GF-D8 (cell line): ENCODE measurements at regions not wholly inside any gene's neighbourhood (a gene's known extent, or its start where the extent isn't known, plus 50 kb on each side); places are given as distances from the start of the nearest gene placed in this dataset.

Experiments
- DNase-seq: peaks from one replicate; lab custom pipeline; 2025; lab: John Stamatoyannopoulos, UW

DNA sequence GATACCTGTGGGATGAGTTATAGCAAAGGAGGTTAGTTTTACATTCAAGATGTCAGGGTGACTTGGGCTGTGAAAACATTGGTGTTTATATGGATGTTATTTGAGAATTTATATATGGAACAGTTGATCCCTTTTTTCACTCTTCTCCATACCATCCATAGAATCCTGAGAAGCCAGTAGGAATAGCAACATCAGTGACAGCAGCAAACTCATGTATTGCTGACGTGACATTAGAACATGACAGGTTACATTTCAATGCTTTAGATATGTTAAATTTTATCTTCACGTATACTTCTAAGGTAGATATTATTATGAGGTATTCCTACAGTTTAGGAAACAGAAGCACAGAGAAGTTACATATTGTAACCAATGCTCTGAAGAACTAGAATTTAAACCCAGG, 745.2 kb upstream of the GCFC2 start:
- no peak for DNase-seq

GRCh38 chr2:76450024-76450475, 739.3 kb upstream of the GCFC2 start:
- no peak for DNase-seq

DNA sequence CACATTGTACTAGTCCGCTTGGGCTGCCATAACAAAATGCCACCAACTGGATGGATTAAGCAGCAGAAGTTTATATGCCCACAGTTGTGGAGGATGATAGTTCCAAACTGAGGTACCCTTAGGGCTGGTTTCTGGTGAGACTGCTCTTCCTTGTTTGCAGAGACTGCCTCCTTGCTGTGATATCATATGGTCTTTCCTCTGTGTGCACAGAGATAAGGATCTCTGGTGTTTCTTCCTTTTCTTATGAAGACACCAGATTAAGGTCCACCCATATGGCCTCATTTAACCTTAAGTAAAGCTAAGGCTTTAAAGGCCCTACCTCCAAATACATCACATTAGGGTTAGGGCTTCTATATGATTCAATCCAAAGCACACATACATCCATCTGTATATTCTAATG, 738.2 kb upstream of the GCFC2 start:
- DNase-seq, result peak; percentile 30

DNA sequence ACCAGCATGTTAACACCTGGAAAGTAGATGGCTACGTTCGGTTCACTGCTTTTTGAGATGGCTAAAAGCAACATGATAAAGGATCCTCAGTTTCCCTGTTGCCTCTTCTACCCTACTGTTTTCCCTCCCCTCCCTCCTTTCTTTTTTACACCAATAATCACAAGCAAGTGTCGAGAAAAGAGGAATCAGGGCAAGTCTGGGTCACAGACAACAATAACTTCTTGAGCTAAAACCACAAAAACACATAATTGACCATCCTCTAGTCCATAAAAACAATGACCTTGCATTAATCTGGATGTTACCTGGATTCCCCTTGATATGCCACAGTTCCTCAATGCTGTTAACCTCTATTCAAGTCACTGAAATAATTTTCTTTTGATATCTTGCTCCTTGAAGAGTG, 736.6 kb upstream of the GCFC2 start:
- no peak for DNase-seq

GRCh38 chr2:76446872-76447271, 736.2 kb upstream of the GCFC2 start:
- no peak for DNase-seq

GRCh38 chr2:76445880-76446279, 735.2 kb upstream of the GCFC2 start:
- no peak for DNase-seq

DNA sequence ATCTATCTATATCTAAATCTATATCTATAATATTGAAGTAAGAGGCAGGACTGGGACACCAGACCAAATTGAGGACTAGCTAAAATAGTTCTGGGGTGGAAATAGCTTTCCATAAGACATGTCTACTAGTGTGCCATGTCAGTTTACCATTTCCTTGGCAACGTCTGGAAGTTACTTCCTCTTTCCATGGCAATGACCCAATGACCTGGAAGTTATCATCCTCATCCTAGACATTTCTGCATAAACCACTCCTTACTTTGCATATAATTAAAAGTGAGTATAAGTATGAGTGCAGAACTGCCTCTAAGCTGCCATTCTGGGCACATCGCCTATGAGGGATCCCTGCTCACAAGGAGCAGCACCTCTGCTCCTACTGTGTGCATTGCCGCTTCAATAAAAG, 734.0 kb upstream of the GCFC2 start:
- DNase-seq, result no peak

DNA sequence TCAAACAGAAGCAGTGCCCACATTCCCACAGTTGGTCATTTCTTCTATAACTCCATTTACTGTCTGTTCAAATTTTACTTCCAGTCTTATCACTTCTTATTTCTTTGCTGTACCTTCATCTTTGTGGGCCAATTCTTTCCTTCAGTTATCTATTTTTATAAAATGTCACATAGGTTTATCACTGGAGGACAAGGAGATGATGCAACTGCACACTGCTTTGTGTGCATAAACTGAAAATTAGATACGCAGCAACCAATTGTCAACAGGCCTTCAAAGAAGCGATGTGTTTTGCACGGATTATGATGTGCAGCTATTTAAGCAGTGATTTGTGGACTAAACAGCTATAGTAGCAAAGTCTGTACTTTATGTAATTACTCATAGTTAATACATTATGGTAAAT, 726.8 kb upstream of the GCFC2 start:
- no peak for DNase-seq

DNA sequence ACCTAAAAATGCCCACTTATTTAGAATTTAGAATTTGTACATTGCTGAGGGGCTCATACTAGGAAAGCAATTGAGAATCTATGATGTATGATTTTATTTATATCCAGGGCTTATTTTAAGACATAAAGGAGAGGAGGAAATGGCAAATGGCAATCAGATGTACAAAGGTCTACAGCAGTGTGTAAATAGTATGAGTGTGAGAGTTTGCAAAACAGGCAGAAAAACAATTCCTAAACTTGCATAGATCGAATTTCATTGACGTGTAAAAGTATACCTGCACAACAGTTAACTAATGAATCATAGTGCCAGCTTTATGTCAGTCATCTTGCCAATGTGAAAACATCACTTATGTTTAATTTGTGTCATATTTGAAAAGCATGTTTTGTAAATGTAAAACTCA, 718.7 kb upstream of the GCFC2 start:
- no peak for DNase-seq

DNA sequence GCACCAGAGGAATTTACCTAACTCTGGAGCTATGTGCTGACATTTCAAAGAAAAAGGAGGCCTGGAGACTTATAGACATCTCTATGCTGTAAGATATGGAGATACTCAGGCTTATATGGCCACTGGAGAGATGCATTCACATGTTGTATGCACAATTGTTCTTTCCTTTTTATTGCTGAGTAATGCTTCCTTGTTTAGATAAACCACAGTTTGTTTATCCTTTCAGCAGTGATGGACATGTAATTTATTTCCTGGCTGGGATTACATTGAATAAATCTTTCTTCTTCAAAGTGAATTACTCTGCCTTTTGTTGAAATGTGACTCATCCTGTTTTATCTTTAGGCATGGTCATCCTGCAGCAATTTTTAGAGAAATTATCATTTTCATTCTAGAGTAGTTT, 716.7 kb upstream of the GCFC2 start:
- no peak for DNase-seq

GRCh38 chr2:76415821-76416220, 705.1 kb upstream of the GCFC2 start:
- DNase-seq, result no peak

- no peak for DNase-seq
Measured at GRCh38 chr2:76413436-76413835, 702.7 kb upstream of the GCFC2 start.

GRCh38 chr2:76406134-76406855, 695.6 kb upstream of the GCFC2 start:
- DNase-seq, result no peak

GRCh38 chr2:76393356-76393755, 682.6 kb upstream of the GCFC2 start:
- DNase-seq, result no peak

DNA sequence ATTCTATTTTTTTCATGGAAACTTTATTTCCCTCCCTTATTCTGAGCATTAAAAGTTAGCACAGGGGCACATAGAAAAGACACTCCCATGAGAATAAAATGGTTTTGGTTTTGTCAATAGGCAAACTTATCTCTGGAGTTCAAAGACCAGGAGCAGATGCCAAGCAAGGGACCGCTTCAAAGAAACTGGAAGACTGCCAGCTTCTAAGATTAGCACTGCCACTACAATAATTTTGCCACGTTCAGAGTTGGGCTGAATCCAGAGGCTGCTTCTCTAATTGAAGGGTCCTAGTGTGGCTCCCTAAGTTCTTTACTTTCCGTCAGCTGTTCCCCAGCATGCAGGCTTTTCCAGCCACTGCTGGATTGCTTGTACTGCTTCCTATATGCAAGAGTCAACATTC, 681.0 kb upstream of the GCFC2 start:
- DNase-seq, result no peak

DNA sequence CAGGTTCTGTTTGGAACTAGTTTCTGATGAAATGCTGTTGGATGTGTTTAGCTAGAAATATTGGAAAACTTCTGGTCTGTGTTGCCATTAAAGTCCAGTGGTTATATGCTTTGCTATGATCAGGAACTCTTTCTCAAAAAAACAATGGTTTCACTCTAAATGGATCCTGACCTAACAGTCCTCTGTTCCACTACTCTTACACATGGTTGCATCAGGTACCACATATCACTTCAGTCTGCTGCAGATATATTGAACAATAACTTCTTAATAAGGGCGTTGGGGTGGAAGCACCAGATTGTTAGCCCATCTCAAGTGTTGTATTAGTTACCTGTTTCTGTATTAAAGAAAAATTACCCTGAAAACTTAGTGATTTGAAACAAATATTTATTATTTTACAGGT, 676.6 kb upstream of the GCFC2 start:
- DNase-seq, result no peak

DNA sequence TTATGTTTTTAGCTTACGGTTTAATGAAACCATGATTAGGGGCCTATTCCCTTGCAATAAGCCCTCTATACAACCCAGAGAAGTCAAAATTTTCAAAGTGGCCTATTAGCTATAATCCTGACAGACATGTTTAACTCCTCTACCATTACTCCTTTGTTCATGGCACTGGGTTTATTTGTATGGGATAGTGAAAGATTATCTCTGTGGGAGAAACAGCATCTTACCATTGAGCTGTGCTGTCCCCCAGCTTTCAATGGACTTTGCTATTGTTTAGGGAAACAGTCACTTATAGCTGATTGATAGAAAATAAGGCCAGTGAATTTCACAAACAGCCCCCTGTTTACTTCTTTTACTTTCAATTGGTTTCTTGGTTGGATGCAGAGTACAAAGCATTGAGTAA, 675.2 kb upstream of the GCFC2 start:
- no peak for DNase-seq

- DNase-seq, result no peak
Measured at GRCh38 chr2:76381624-76382023, 670.9 kb upstream of the GCFC2 start.

GRCh38 chr2:76378140-76378539, 667.4 kb upstream of the GCFC2 start:
- no peak for DNase-seq

GRCh38 chr2:76341439-76341838, 630.7 kb upstream of the GCFC2 start:
- DNase-seq, result no peak

DNA sequence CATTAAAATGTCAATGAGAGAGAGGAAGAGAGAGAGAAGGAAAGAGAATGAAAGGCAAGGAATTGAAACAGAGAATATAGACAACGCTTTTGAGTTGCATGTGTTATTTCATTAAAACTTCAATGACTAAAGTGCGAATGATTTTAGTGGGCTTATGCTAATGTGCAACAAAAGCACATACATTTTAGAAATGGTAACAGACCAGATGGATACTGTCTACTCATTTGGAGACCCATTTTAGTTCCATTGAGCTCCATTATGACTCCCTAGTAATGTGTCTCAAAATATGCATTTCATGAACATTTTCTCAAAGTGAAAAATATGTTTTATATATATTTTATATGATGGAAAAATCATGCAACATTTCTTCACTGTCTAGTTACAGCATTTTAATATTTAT, 622.2 kb upstream of the GCFC2 start:
- DNase-seq, result no peak

- DNase-seq, result no peak
Measured at GRCh38 chr2:76330865-76331264, 620.1 kb upstream of the GCFC2 start.

DNA sequence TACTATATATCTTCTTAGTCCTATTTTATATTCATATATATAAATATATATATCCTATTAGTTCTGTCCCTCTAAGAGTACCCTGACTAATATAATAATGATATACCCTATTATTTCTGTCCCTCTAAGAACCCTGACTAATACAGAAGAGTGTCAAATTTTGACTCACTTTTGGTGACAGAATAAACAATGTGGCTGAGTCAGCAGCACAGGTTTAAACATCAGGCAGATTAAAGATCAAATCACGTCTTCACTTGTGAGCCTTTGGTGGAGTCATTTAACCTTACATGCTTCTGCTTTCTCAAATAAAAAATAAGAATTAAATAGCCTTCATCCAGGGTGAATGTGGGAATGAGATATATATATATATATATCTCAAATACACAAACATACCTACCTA, 615.9 kb upstream of the GCFC2 start:
- DNase-seq, result no peak

- no peak for DNase-seq
Measured at GRCh38 chr2:76323381-76323780, 612.7 kb upstream of the GCFC2 start.

GRCh38 chr2:76320716-76321115, 610.0 kb upstream of the GCFC2 start:
- DNase-seq, result no peak
